ENCODE measurements at regions not wholly inside any gene's neighbourhood (a gene's known extent, or its start where the extent isn't known, plus 50 kb on each side); places are given as distances from the start of the nearest gene placed in this dataset.
"Not testable (repeated sequence)": the region's sequence is repeated elsewhere in the genome, so short reads cannot be mapped to it uniquely, and the experiment has no call there.

DNA sequence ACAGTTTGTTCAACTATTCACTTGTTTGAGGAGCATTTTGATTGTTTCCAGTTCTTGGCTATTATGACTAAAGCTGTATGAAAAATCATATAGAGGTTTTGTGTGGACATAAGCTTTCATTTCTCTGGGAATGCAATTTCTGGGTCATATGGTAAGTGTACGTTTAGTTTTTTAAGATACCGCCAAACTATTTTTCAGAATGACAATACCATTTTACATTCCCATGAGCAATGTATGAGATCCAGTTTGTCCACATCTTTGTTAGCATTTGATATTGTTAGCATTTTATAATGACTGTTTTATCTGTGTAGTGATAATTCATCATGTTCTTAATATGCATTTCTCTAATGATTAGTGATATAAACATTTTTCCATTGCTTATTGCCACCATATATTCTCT is 258.7 kb upstream of the CTNNB1 start:
- DNase-seq (ENCODE audit: low read depth in 2 of 2), result no peak

DNA sequence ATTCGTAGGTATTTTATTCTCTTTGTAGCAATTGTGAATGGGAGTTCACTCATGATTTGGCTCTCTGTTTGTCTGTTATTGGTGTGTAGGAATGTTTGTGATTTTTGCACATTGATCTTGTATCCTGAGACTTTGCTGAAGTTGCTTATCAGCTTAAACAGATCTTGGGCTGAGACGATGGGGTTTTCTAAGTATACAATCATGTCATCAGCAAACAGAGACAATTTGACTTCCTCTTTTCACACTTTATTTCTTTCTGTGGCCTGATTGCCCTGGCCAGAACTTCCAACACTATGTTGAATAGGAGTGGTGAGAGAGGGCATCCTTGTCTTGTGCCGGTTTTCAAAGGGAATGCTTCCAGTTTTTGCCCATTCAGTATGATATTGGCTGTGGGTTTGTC is 252.3 kb upstream of the CTNNB1 start:
- not testable (repeated sequence) for DNase-seq (ENCODE audit: low read depth in 2 of 2)

DNA sequence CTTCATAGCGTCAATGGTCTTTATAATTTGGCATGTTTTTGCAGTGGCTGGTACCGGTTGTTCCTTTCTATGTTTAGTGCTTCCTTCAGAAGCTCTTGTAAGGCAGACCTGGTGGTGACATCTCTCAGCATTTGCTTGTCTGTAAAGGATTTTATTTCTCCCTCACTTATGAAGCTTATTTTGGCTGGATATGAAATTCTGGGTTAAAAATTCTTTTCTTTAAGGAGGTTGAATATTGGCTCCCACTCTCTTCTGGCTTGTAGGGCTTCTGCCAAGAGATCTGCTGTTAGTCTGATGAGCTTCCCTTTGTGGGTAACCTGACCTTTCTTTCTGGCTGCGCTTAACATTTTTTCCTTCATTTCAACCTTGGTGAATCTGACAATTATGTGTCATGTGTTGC is 250.0 kb upstream of the CTNNB1 start:
- not testable (repeated sequence) for DNase-seq (ENCODE audit: low read depth in 2 of 2)

DNA sequence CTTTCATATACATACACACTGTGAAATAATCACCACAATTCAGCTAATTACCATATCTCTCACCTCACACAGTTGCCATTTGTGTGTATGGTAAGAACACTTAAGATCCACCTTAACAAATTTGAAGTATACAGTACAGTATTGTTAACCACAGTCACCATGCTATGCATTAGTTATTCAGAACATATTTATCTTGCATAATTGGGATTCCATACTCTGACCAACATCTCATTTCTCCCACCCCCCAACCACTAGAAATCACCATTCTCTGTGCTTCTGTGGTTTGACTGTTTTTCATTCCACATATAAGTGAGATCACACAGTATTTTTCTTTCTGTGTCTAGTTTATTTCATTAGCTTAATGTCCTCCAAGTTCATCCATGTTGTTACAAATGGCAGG is 247.7 kb upstream of the CTNNB1 start:
- no peak for DNase-seq (ENCODE audit: low read depth in 2 of 2)

DNA sequence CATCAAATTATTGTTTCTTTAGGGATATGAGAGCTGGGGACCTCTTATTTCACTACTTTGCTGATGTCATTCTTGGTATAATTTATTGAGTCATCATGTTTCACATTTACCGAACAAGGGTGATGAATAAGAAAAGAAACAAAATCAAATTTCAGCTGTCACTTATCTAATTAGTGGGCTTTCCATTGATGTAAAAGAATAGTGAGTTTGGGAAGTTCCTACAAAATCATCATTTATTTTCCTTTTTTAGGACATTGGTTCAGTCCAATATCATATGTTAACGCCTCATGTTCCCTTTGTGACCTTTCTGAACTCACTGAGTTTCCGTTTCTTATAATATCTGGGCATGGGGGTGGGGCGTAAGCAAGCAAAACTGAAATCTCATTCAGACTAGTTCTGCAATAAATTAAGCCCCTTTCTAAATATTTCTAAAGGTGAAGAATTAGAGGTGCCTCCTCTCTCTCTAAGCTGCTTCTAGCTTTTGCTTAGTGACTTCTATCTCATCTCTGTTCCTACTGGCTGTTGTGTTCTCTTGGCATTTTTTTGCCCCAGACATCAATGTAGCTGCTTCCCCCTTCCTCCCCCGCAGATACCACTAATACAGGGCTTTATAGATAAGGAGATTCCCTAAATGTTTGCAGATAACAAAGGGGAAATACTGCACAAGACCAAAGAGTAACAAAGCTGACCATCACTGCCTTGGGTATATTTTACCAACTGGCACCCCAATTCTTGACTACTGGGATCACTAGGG is 238.0 kb upstream of the CTNNB1 start:
- no peak for DNase-seq (ENCODE audit: low read depth in 2 of 2)

DNA sequence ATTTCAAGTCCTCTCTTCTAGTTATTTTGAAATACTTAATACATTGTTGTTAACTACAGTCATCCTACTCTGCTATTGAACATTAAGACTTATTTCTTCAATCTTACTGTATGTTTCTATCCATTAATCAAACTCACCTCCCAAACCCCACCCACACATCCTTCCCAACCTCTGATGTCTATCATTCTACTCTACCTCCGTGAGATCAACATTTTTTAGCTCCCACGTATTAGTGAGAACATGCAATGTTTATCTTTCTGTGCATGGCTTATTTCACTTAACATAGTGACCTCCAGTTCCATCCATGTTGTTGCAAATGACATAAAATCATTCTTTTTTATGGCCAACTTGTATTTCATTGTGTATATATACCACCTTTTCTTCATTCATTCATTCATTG is 236.6 kb upstream of the CTNNB1 start:
- DNase-seq (ENCODE audit: low read depth in 2 of 2), result no peak

DNA sequence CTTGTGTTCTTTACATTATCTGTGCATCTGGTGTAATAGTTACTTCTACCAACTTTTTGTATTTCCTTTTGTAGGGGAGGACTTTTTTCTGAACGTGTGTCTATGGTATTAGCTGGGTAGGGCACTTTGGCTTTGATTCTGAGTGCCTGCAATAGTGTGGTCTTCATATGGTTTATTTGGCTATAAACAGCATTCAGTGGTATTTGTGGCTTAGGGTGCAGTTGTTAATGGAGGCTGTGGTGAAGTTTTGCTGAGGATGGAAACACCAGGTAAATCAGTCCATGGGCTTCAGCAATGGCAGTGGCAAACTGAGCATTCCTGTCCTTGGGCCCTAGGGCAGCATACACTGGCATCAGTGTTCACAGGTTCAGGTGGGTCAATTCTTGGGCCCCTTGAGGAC is 230.6 kb upstream of the CTNNB1 start:
- no peak for DNase-seq (ENCODE audit: low read depth in 2 of 2)

DNA sequence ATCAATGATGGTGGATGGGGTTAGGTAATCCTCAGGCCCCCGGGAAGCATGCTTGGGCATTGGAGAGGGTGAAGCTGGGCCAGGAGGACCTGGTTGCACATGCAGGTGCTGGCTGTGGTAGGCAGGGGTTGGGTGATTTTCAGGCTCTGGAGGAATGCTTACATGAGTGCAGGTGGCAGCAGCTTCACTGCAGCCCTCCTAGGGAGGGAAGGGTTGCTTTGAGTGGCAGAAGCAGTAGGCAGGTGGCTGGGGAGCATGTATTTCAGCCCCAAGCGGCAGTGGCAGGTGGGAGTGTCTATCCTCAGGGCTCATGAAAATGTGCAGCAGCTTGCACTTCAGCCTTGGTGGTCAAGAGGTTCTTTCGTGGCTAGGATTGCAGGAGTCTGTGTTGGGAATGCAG is 230.0 kb upstream of the CTNNB1 start:
- DNase-seq (ENCODE audit: low read depth in 2 of 2), result no peak

DNA sequence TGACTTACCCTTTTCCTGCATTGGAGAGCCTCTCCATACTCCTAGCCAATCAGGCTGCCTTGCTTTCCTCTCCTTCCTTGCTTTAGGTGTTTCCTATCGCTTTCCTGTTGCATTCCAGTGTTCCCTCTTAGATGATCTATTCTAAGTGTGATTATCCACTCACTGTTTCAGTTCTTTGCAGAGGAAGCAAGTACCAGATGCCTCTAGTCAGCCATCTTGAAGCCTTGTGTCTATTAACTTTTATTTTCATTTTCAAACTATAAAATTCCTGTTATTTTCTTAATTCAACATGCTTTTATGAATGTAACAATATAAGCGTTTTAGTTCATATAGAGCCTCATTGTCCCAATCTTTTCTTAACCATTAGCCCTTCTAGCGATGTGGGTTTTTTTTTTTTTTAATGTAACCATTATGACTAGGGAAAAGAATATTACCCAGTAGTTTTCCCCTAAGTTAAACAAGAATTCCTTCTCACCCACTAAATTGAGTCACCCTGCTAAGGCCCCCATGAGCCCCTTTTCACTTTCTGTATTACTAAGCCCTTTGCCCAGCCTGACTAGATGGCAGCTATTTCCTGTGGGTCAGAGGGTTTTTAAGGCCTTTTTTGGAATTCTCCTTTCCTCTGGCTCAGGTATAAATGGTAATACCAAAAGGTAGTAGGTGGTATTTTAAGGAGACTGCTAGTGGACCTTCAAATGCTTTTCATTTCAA is 229.4 kb upstream of the CTNNB1 start:
- DNase-seq (ENCODE audit: low read depth in 2 of 2), result no peak

DNA sequence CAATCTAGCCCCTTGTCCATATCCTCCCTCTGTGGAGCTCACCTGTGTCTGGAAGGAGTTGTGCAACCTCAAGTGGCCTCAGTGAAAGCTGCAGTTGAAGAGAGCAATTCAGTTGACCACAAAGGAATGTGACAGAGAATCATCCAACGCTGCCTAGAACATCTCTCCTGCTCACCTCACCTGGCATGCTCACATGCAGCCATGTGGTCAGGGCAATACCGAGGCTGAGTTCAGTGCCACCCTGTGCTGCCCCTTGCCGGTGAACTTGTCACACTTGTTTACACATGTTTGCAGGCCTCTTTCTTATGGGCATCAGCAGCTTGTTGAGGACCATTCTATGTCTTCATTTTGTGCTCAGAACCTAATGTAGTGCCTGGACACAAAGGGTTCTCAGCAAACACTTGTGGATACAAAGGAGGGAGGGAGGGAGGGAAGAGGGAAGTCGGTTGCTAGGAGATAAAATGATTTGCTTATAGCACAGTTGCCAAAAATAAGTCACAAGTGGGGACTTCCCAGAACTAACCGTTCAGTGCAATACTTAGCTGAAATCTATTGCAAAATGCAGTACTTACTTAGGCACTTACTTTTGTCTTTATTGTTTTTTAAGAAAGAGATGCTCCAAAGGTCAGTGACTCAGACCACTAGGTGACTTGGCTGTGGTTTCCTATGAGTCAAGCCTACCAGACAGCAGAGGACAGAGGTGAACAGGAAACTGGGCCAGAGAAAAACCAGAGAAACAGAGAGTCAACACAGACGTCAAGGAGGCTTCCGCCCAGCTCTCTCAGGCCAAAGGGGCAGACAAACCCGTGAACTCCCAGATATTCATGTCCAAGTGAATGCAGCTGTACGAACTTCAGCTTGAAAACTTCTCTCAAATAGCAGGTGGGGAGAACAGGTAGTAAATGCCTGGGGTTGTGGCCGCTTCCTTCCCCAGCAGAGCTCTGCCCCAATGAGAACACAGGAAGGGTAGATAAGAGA is 227.8 kb upstream of the CTNNB1 start:
- DNase-seq (ENCODE audit: low read depth in 2 of 2), result no peak

DNA sequence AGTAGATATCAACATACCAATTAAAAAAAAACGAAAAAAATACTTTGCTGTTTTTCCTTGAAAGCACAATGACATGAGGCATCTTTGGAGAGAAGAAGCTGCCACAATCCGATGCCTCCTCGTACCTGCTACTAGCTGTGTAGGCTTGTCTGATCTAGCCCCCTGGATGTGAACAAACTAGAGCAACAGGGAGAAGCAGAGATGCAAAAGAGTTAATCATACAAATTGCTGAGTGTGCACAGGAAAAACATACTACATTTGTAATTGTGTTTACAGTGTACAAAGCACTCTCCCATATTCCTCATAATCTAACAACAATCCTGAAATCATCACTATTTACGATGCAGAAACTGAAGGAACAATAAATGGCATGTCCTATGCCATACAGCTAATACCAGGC is 227.0 kb upstream of the CTNNB1 start:
- DNase-seq (ENCODE audit: low read depth in 2 of 2), result no peak

DNA sequence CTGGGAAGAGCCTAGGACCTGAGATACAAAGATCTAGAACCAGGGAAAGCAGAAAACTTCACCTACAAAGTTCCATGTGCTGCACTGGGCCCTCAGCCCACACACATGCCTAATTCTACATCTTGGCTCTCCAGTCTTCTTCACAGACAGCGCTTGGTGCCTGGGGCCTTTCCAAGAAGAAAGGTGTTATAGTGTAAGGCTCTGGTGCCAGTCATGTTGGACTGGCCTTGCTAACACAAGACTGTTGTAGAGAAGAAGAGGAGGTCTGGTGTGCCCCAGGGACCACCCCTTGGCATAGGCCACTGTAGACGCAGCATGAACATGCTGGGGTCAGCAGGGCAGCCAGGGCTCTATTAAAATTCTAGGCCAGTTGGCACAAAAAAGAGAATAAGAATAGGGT is 226.2 kb upstream of the CTNNB1 start:
- no peak for DNase-seq (ENCODE audit: low read depth in 2 of 2)

DNA sequence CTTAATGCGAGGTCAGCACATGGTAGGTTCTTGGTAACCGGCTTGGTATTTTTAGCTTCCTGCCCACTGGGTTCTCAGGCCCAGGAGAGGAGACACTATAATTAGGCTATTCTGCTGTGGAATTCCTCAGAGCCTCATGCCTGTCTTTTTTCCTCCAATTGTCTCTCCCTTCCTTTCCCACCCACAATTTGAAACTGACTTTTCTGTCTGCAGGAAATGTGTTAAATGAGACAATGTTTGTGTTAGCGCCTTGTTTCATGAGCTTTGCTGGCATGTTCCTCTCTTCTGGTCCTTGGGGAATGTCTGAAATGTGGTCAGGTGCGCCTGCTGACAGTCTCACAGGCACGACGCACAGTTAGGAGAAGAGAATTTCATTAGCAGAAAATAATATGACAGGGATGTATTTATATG is 223.6 kb upstream of the CTNNB1 start:
- DNase-seq (ENCODE audit: low read depth in 2 of 2), result no peak

DNA sequence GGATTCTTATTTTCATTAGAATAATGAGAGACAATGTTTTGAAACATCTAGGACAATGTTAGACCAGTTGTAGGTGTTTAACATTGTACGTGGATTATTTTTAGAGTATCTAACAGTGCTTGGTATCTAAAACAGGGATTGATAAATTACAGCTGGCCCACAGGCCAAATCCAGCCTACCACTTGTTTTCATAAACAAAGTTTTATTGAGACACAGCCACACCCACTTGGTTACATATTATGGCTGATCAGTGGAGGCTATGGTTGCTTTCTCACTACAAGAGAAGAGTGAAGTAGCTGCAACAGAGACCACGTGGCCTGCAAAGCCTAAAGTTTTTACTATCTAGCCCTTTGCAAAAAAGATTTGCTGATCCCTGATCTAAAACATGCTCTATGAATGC is 223.1 kb upstream of the CTNNB1 start:
- DNase-seq (ENCODE audit: low read depth in 2 of 2), result no peak

DNA sequence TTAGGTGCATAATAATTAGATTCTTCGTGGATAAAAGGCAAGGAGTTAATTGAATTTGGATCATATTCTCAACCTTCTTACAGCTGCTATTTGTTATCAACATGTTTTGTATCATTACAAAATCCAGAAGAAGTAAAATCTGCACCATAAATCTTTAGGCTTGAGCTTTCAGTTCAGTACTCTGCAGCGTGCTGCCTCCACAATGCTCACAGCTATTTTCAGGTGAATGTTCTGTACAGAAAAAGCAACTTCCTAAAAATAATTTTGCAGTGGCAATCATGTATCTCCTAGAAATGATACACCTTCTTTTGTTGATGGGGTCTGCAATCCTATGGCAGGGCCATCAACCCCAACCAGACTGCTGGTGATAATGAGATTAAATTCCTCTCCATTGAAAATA is 220.9 kb upstream of the CTNNB1 start:
- DNase-seq (ENCODE audit: low read depth in 2 of 2), result no peak

DNA sequence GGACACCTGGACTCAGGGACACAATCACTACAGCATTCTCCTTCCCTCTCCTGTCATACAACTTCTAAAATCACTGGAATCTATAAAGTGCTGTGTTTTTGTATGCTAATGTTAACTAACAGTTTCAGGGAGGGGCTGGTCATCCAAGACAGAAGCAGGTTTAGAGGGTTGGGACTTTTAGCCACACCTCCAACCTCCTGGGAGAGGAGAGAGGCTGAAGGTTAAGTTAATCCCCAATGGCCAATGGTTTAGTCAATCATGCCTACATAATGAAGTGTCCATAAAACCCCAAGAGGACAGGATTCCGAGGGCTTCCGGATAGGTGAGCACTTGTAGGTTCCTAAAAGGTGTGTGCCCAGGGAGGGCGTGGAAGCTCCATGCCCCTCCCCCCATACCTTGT is 219.3 kb upstream of the CTNNB1 start:
- no peak for DNase-seq (ENCODE audit: low read depth in 2 of 2)

DNA sequence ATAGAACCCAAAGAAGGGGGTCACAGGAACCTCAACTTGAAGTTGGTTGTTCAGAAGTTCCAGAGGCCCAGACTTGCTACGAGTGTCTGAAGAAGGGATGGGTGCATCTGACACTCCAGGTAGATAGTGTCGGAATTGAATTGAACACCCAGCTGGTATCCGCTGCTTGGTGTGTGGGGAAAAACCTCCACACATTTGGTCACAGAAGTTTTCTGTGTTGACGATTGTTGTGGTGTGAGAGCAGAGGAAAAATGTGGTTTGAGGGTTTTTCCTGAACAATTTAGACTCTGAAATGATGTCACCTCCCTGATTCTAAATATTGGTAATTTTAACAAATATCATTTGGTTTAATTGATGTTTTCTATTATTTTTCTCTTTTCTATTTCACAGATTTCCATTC is 218.8 kb upstream of the CTNNB1 start:
- no peak for DNase-seq (ENCODE audit: low read depth in 2 of 2)

DNA sequence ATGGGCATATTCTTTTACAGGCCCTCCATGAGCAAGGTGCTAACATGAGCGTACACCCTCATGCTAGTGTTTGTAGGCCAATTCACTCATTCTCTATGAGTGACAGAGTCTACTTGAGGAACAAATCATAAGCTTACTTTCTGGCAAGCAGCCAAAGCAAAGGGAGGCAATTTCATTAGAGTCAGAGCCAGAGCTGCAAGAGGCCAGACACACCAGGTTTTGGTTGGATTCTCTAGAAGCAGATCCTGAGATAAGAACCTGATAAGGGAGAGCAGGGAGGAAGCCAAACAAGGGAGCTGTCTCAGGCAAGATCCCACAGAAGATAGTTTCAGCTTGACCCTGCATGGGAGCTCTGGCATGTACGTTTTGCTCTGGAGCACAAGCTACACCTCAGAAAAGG is 214.1 kb upstream of the CTNNB1 start:
- DNase-seq (ENCODE audit: low read depth in 2 of 2), result no peak

DNA sequence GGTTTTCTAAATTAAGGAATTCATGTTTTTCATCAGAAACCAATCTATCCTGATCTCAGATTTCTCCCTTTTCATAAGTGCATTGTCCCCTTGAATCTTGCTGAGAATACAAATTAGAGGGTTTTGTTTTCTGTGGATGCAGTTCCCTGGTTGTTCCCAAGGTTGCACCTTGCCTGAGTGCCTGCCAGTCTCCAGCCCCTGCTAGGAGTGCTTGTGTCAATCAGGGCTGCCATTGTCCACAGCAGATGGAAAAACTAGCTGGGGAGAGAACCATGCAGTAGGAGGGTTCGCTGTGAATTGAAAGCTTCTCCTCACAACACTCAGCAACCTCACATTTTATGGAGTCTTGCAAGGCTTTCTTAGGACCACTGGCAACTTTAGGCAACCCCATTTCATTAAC is 210.8 kb upstream of the CTNNB1 start:
- no peak for DNase-seq (ENCODE audit: low read depth in 2 of 2)

DNA sequence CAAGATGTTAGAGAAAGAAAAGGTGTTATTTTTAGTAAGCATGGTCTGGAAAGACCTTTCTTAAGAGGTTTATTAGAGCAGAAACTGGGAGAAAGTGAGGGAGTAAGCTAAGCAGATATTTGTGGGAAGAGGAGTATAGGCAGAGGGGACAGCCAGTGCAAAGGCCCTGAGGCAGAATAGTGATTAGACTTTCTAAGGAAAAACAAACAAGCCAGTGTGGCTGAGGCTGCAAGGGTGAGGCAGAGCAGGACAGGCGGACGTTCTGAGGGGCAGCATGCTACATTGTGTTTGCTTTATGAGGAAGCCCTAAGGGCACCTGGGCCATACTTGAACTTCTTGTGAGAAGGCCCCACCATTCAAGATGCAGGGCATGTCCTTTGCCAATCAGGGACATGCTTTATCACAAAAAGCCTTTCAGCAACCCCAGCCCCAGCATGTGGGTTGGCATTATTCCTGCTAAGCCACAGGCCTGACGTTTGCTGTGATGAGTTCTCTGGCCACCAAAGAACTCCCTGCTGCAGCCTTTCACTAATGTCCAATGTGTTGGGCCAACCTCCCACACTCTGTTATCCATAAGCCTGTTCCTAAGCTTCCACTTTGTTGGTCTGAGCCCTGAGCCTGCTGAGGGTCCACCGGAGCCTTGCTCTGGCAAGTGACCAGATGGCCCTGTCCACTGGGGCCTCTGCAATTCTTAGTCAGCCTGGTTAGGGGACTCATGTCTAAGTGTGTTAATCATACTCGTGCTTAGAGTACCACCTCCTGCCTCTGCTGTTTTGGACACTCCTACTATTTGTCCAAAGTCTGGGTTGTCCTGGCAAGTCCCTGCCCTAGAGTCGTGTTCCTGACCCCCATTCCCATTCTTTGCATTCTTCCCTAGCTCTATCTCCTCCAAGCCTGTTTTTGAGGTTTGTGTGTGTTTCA is 209.9 kb upstream of the CTNNB1 start:
- no peak for DNase-seq (ENCODE audit: low read depth in 2 of 2)

DNA sequence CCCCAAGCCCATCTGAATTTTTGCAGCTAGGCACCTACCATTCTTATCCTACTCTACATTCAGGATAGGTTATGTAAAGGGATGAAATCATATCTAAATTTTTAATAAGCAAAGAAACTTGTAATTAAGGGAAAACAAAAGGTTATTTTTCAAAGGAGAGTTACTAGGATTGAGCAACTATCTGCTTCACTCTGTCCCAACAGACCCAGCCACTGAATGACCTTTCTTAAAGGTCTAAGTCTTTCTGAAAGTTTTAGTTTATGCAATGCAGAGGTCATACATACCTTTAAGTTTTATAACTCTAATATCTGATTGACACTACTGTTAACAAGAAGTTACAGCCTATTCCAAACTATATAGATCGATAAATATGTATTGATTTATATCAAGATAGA is 209.2 kb upstream of the CTNNB1 start:
- DNase-seq (ENCODE audit: low read depth in 2 of 2), result no peak

Measured in activated CD4-positive, alpha-beta T cell treated with anti-CD3 and anti-CD28 coated beads for 24 hours (primary cell).